Fibroblast of skin of right quadriceps (primary cell): ENCODE measurements at regions not wholly inside any gene's neighbourhood (a gene's known extent, or its start where the extent isn't known, plus 50 kb on each side); places are given as distances from the start of the nearest gene placed in this dataset.
"Not testable (repeated sequence)": the region's sequence is repeated elsewhere in the genome, so short reads cannot be mapped to it uniquely, and the experiment has no call there.

Source experiments
- DNase-seq: peaks from one replicate; pipeline ENCODE4 v3.0.0-alpha.2; 2013

GRCh38 chr2:116537811-116538210 is 1276.7 kb upstream of the DDX18 start:
- DNase-seq: no peak

GRCh38 chr2:116545286-116546068 is 1269.0 kb upstream of the DDX18 start:
- DNase-seq: no peak

GRCh38 chr2:116552738-116553419 is 1261.6 kb upstream of the DDX18 start:
- not testable (repeated sequence) for DNase-seq

- no peak for DNase-seq
These were observed 1234.3 kb upstream of the DDX18 start for GRCh38 chr2:116580209-116580608.

GRCh38 chr2:116582850-116583249 is 1231.6 kb upstream of the DDX18 start:
- no peak for DNase-seq

- DNase-seq: no peak
These were observed 1228.7 kb upstream of the DDX18 start for GRCh38 chr2:116585669-116586327.

- DNase-seq: no peak
These were observed 1228.2 kb upstream of the DDX18 start for GRCh38 chr2:116586328-116586689.
